HG03571 (cell line): ENCODE measurements at regions not wholly inside any gene's neighbourhood (a gene's known extent, or its start where the extent isn't known, plus 50 kb on each side); places are given as distances from the start of the nearest gene placed in this dataset.
A peak's percentile ranks its signal among the peaks of the same experiment; 100 is the strongest.
"Not testable (repeated sequence)": the region's sequence is repeated elsewhere in the genome, so short reads cannot be mapped to it uniquely, and the experiment has no call there.

ENCODE experiments used
- ATAC-seq: cut with Tn5 transposase; IDR thresholded peaks from one replicate; pipeline ENCODE4 v1.9.1; 2021; ENCODE audit not compliant: unreplicated experiment

- ATAC-seq: not testable (repeated sequence)
Measured at GRCh38 chrY:17593748-17594147, 286.3 kb downstream of the CDY2B start.

GRCh38 chrY:17579956-17580519 is 300.0 kb downstream of the CDY2B start:
- ATAC-seq: peak; percentile 21

- ATAC-seq: peak; percentile 80
Measured at GRCh38 chrY:17579131-17579955, 300.7 kb downstream of the CDY2B start.

- ATAC-seq: not testable (repeated sequence)
Measured at GRCh38 chrY:17563114-17563513, 316.9 kb downstream of the CDY2B start.
